Nephron (organoid): ENCODE measurements at regions not wholly inside any gene's neighbourhood (a gene's known extent, or its start where the extent isn't known, plus 50 kb on each side); places are given as distances from the start of the nearest gene placed in this dataset.

Experiments
- H3K27ac Mint-ChIP-seq, 3 experiments: 2 replicates each; pipeline ENCODE4 v1.8.0; 2020; ENCODE audit warnings: mixed read lengths in 3 of 3, mild to moderate bottlenecking in 2 of 3, moderate library complexity in 1 of 3
- H3K27me3 Mint-ChIP-seq: 2 replicates; pipeline ENCODE4 v1.8.0; 2021; ENCODE audit warnings: low read depth, mild to moderate bottlenecking, moderate library complexity, mixed read lengths
- H3K36me3 Mint-ChIP-seq: 2 replicates; pipeline ENCODE4 v1.8.0; 2020; ENCODE audit warnings: low read depth, mixed read lengths
- H3K4me1 Mint-ChIP-seq: 2 replicates; pipeline ENCODE4 v1.8.0; 2020; ENCODE audit warnings: mixed read lengths
- H3K4me3 Mint-ChIP-seq, 3 experiments: 2 replicates each; pipeline ENCODE4 v1.8.0; 2020; ENCODE audit warnings: mild to moderate bottlenecking in 3 of 3, mixed read lengths in 3 of 3, moderate library complexity in 2 of 3
- H3K9me3 Mint-ChIP-seq: 2 replicates; pipeline ENCODE4 v1.8.0; 2020; ENCODE audit warnings: mixed read lengths
- CTCF ChIP-seq, 3 experiments: fragments of 200-600 bp; sonication (generic); IDR thresholded peaks; one replicate each; pipeline ENCODE4 v1.5.0; 2021; ENCODE audit warnings: antibody characterized with exemption in 3 of 3; ENCODE audit not compliant: unreplicated experiment in 3 of 3

GRCh38 chr10:60446851-60447250 lies 57.2 kb upstream of the ANK3 start:
- no peak for TF ChIP-seq CTCF (IDR thresholded peaks at IDR 0.05; ENCODE audit: unreplicated experiment in 3 of 3)
- peaks cover 22% of the 10 kb centered on the region for H3K4me1 Mint-ChIP-seq
- H3K4me3 Mint-ChIP-seq = no peak overlapping the region
- H3K27ac Mint-ChIP-seq = no peak overlapping the region
- H3K36me3 Mint-ChIP-seq = no peaks in the 10 kb centered on the region
- no peaks in the 10 kb centered on the region for H3K27me3 Mint-ChIP-seq
- no peaks in the 10 kb centered on the region for H3K9me3 Mint-ChIP-seq

- Mint-ChIP-seq H3K4me3 (no peak overlapping the region), H3K9me3 (no peaks in the 10 kb centered on the region), H3K27ac (peak overlapping the region in 2 of 3 experiments; percentile 26 to 30), H3K36me3 (no peaks in the 10 kb centered on the region), H3K27me3 (no peaks in the 10 kb centered on the region), H3K4me1 (peaks cover 22% of the 10 kb centered on the region)
- no peak for TF ChIP-seq CTCF (IDR thresholded peaks at IDR 0.05; ENCODE audit: unreplicated experiment in 3 of 3)
These were observed 56.6 kb upstream of the ANK3 start for GRCh38 chr10:60446070-60446833.

GRCh38 chr10:60444494-60445064 lies 54.9 kb upstream of the ANK3 start:
- H3K27ac Mint-ChIP-seq = peak overlapping the region in 1 of 3 experiments; percentile 3
- no peaks in the 10 kb centered on the region for H3K27me3 Mint-ChIP-seq
- no peaks in the 10 kb centered on the region for H3K9me3 Mint-ChIP-seq
- peak; percentile 55 to 71 (median 61) for TF ChIP-seq CTCF (IDR thresholded peaks at IDR 0.05; ENCODE audit: unreplicated experiment in 3 of 3)
- H3K36me3 Mint-ChIP-seq = no peaks in the 10 kb centered on the region
- no peak overlapping the region for H3K4me3 Mint-ChIP-seq
- peaks cover 22% of the 10 kb centered on the region for H3K4me1 Mint-ChIP-seq

- Mint-ChIP-seq H3K36me3 (no peaks in the 10 kb centered on the region), H3K4me3 (no peak overlapping the region), H3K4me1 (peaks cover 22% of the 10 kb centered on the region), H3K9me3 (no peaks in the 10 kb centered on the region), H3K27me3 (no peaks in the 10 kb centered on the region), H3K27ac (no peak overlapping the region)
- no peak for TF ChIP-seq CTCF (IDR thresholded peaks at IDR 0.05; ENCODE audit: unreplicated experiment in 3 of 3)
These were observed 53.7 kb upstream of the ANK3 start for GRCh38 chr10:60443346-60443745.

- TF ChIP-seq CTCF (IDR thresholded peaks at IDR 0.05; ENCODE audit: unreplicated experiment in 3 of 3) = peak; percentile 39 to 53 (median 53)
- no peak overlapping the region for H3K27ac Mint-ChIP-seq
- no peaks in the 10 kb centered on the region for H3K36me3 Mint-ChIP-seq
- H3K9me3 Mint-ChIP-seq = no peaks in the 10 kb centered on the region
- H3K4me3 Mint-ChIP-seq = no peak overlapping the region
- no peaks in the 10 kb centered on the region for H3K27me3 Mint-ChIP-seq
- H3K4me1 Mint-ChIP-seq = peaks cover 22% of the 10 kb centered on the region
These were observed 51.8 kb upstream of the ANK3 start for GRCh38 chr10:60441515-60441914.

GRCh38 chr10:60439641-60440040 lies 50.0 kb upstream of the ANK3 start:
- H3K4me1 Mint-ChIP-seq = peaks cover 14% of the 10 kb centered on the region
- no peak overlapping the region for H3K27ac Mint-ChIP-seq
- H3K9me3 Mint-ChIP-seq = no peaks in the 10 kb centered on the region
- no peak for TF ChIP-seq CTCF (IDR thresholded peaks at IDR 0.05; ENCODE audit: unreplicated experiment in 3 of 3)
- H3K27me3 Mint-ChIP-seq = no peaks in the 10 kb centered on the region
- H3K4me3 Mint-ChIP-seq = no peak overlapping the region
- no peaks in the 10 kb centered on the region for H3K36me3 Mint-ChIP-seq
